ENCODE measurements at regions not wholly inside any gene's neighbourhood (a gene's known extent, or its start where the extent isn't known, plus 50 kb on each side); places are given as distances from the start of the nearest gene placed in this dataset.
"Not testable (repeated sequence)": the region's sequence is repeated elsewhere in the genome, so short reads cannot be mapped to it uniquely, and the experiment has no call there.

DNA sequence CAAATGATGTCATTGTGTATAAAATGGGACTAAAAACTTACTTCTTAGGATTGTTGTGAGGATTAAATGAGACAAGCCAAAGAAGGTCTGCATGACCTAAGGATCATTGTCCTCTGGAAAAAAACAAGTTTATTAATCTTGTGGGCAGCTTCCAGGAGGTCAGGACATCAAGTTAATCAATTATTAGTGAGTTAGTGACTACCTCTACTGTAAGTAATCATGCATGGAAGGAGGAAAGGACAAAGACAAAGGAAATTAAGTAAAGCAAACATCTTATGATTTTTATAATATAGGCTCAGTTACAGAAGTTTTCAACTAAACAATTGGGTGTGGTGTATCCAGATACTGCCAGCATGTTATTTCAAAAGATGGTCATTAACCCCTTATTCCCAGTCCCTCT lies 129.3 kb upstream of the TUT7 start:
- DNase-seq (ENCODE audit: low spot score in 2 of 2) = no peak

DNA sequence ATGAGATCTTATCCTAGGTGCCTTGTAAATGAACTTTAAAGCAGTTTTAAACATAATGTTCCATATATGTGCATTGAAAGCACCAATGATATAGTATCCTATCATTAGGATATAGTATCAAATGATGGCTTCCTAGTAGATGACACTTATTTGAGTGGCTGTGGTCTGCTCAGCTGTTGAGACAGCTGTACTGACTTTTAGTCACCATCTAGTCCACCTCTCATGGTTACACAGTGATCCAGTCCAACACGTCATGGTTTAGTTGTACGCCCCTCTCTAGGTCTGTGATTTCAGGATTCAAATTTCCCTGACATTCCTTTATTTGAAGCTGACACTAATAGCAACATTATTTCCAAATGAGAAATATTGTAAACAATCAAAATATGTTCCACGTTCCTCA lies 127.3 kb upstream of the TUT7 start:
- H3K4me1 ChIP-seq = no peaks in the 10 kb centered on the region
- H3K9me3 ChIP-seq = no peaks in the 10 kb centered on the region
- DNase-seq (ENCODE audit: low spot score in 2 of 2) = no peak
- H3K27me3 ChIP-seq = no peaks in the 10 kb centered on the region
- TF ChIP-seq, protein P1, sequence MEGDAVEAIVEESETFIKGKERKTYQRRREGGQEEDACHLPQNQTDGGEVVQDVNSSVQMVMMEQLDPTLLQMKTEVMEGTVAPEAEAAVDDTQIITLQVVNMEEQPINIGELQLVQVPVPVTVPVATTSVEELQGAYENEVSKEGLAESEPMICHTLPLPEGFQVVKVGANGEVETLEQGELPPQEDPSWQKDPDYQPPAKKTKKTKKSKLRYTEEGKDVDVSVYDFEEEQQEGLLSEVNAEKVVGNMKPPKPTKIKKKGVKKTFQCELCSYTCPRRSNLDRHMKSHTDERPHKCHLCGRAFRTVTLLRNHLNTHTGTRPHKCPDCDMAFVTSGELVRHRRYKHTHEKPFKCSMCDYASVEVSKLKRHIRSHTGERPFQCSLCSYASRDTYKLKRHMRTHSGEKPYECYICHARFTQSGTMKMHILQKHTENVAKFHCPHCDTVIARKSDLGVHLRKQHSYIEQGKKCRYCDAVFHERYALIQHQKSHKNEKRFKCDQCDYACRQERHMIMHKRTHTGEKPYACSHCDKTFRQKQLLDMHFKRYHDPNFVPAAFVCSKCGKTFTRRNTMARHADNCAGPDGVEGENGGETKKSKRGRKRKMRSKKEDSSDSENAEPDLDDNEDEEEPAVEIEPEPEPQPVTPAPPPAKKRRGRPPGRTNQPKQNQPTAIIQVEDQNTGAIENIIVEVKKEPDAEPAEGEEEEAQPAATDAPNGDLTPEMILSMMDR (IDR thresholded peaks at IDR 0.05) = no peak
- no peak overlapping the region for H3K27ac ChIP-seq
- no peaks in the 10 kb centered on the region for H3K36me3 ChIP-seq
- no peak overlapping the region for H3K4me3 ChIP-seq
- intact Hi-C loops (cut with DNase I) = no loop called here

More for the DNA sequence above, 129.3 kb upstream of the TUT7 start:
- Histone ChIP-seq H3K36me3 (no peaks in the 10 kb centered on the region), H3K9me3 (no peaks in the 10 kb centered on the region), H3K27me3 (no peaks in the 10 kb centered on the region), H3K4me1 (no peaks in the 10 kb centered on the region), H3K27ac (no peak overlapping the region), H3K4me3 (no peak overlapping the region)
- TF ChIP-seq, protein P1 (IDR thresholded peaks at IDR 0.05) = no peak
- intact Hi-C loops (cut with DNase I) = no loop called here

GRCh38 chr9:86475255-86475654 lies 121.0 kb upstream of the TUT7 start:
- H3K4me1 ChIP-seq; H3K36me3 ChIP-seq; intact Hi-C loops (cut with DNase I); H3K27ac ChIP-seq; H3K9me3 ChIP-seq; H3K4me3 ChIP-seq; DNase-seq (ENCODE audit: low spot score in 2 of 2); H3K27me3 ChIP-seq: not testable (repeated sequence)

DNA sequence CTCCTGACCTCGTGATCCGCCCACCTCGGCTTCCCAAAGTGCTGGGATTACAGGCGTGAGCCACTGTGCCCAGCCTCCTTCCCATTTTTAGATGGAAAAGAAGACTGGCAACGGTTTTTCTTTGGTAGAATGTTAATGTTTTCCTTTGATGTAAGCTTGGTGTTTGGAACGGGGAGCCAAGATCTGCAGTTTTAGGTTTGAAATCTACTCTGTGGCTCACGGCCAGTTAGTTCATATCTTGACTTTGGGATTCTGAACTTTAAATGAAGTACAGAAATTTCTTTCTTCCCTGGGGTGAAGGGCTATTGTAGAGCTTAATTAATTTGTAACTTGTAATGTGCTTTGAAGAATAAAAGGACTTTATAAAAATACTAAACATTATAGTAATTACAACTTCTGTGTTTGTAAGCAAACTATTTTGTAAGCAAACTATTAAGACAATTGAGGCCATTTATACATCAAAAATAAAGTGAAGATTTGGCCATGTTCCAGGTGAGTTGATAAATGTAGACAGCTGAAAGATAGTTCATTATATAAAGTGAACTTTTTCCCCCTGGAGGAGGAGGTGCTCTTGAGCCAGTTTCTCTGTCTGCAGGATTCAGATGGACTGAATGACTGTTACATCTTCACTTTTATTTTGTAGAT lies 117.1 kb upstream of the TUT7 start:
- intact Hi-C loops (cut with DNase I) = no loop called here
- Histone ChIP-seq H3K4me1 (no peaks in the 10 kb centered on the region), H3K27me3 (no peaks in the 10 kb centered on the region), H3K27ac (no peak overlapping the region), H3K36me3 (no peaks in the 10 kb centered on the region), H3K9me3 (no peaks in the 10 kb centered on the region), H3K4me3 (no peak overlapping the region)
- TF ChIP-seq, protein P1 (IDR thresholded peaks at IDR 0.05) = no peak
- no peak for DNase-seq (ENCODE audit: low spot score in 2 of 2)

- Histone ChIP-seq H3K4me3 (no peak overlapping the region), H3K9me3 (no peaks in the 10 kb centered on the region), H3K4me1 (no peaks in the 10 kb centered on the region), H3K36me3 (no peaks in the 10 kb centered on the region), H3K27me3 (no peaks in the 10 kb centered on the region), H3K27ac (no peak overlapping the region)
- TF ChIP-seq, protein P1 (IDR thresholded peaks at IDR 0.05) = no peak
- intact Hi-C loops (cut with DNase I) = no loop called here
- DNase-seq (ENCODE audit: low spot score in 2 of 2) = no peak
Measured at GRCh38 chr9:86470326-86470725, 116.1 kb upstream of the TUT7 start.

DNA sequence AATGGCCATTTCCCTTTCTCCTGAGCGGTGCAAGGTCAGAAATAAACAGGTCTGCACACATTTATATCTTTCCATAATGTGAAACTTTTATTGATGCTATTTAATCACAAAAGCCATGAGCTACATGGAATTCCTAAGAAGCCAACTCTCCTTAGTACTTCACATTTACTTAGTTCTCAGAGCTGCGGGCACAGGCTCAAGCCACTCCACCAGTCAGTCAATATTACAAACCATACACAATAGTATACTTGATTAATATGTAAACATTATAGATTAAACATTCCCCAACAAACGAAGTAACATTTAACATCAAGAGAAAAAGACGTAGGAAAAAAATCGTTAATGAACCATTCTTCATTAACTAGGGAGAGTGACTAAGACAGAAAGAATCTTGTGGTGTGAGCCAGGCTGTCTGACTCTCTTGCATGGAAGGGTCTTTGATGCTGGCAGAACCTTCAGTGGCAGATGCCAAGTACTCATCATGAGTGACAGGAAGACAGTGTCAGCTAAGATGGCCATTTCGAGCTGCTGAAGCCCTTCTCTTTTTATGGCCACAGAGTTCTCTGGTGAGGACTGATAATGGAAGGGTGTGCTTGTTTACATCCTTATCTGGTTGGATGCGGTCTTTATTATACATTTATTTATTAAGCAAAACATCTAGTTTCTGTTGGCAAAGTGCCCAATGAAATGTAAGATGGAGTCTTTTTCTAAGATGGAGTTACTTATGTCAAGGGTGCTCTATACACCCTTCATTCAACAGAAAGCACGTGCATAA lies 115.5 kb upstream of the TUT7 start:
- intact Hi-C loops (cut with DNase I) = no loop called here
- no peak overlapping the region for H3K27ac ChIP-seq
- DNase-seq (ENCODE audit: low spot score in 2 of 2) = no peak
- H3K36me3 ChIP-seq = no peaks in the 10 kb centered on the region
- H3K27me3 ChIP-seq = no peaks in the 10 kb centered on the region
- TF ChIP-seq, protein P1 (IDR thresholded peaks at IDR 0.05) = no peak
- no peaks in the 10 kb centered on the region for H3K4me1 ChIP-seq
- no peak overlapping the region for H3K4me3 ChIP-seq
- H3K9me3 ChIP-seq = no peaks in the 10 kb centered on the region
